ENCODE measurements at regions not wholly inside any gene's neighbourhood (a gene's known extent, or its start where the extent isn't known, plus 50 kb on each side); places are given as distances from the start of the nearest gene placed in this dataset.
A peak's percentile ranks its signal among the peaks of the same experiment; 100 is the strongest.

DNA sequence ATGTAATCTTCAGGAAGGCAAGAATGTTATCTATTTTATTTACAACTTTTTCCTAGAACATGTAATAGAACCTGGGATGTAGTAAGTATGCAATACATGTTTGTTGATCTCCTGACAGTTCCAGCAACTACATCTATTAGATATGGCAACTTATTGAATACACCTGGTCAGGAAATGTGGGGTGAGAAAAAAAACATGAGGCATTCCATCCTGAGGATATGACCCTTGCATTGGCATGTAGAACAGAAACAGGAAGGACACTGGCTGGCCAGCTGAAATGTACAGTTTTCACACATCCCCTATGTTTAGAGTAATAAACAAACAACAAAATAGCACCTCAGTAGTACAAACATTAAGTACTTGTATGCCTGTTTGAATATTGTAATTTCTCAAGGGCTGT is 272.6 kb upstream of the NT5C1B start:
- Mint-ChIP-seq H3K4me1 (ENCODE audit: low read depth) (peaks cover 5% of the 10 kb centered on the region), H3K9me3 (peaks cover 5% of the 10 kb centered on the region; the same call in 1 of the 2 replicates)
- TF ChIP-seq, protein P1, sequence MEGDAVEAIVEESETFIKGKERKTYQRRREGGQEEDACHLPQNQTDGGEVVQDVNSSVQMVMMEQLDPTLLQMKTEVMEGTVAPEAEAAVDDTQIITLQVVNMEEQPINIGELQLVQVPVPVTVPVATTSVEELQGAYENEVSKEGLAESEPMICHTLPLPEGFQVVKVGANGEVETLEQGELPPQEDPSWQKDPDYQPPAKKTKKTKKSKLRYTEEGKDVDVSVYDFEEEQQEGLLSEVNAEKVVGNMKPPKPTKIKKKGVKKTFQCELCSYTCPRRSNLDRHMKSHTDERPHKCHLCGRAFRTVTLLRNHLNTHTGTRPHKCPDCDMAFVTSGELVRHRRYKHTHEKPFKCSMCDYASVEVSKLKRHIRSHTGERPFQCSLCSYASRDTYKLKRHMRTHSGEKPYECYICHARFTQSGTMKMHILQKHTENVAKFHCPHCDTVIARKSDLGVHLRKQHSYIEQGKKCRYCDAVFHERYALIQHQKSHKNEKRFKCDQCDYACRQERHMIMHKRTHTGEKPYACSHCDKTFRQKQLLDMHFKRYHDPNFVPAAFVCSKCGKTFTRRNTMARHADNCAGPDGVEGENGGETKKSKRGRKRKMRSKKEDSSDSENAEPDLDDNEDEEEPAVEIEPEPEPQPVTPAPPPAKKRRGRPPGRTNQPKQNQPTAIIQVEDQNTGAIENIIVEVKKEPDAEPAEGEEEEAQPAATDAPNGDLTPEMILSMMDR (IDR thresholded peaks at IDR 0.05): no peak

DNA sequence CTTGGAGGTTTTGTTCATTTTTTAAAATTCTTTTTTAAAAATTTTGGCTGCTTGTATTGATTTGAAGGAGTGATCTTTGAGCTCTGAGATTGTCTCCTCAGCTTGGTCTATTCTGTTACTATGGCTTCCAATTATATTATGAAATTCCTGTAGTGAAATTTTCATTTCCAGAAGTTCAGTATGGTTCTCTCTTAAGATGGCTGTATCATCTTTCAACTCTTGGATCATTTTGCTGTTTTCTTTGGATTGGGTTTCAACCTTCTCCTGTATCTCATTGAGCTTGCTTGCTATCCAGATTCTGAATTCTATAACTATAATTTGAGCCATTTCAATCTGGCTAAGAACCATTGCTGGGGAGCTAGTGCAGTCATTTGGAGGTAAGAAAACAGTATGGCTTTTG is 270.8 kb upstream of the NT5C1B start:
- Mint-ChIP-seq H3K9me3 (no peaks in the 10 kb centered on the region), H3K27ac (no peak overlapping the region), H3K27me3 (ENCODE audit: insufficient read depth) (peaks cover 3% of the 10 kb centered on the region; the same call in 1 of the 2 replicates), H3K4me1 (ENCODE audit: low read depth) (peaks cover 12% of the 10 kb centered on the region), H3K4me3 (no peak overlapping the region), H3K36me3 (ENCODE audit: low read depth) (no peaks in the 10 kb centered on the region)
- TF ChIP-seq, protein P1 (IDR thresholded peaks at IDR 0.05): no peak
- DNase-seq: no peak

More for the DNA sequence above, 272.6 kb upstream of the NT5C1B start:
- H3K4me3 Mint-ChIP-seq: no peak overlapping the region
- DNase-seq: no peak
- H3K27ac Mint-ChIP-seq: no peak overlapping the region
- peaks cover 3% of the 10 kb centered on the region; the same call in 1 of the 2 replicates for H3K27me3 Mint-ChIP-seq (ENCODE audit: insufficient read depth)
- H3K36me3 Mint-ChIP-seq (ENCODE audit: low read depth): 0 out of 2 replicates have a peak, but pooled peaks cover 4% of the 10 kb centered on the region

DNA sequence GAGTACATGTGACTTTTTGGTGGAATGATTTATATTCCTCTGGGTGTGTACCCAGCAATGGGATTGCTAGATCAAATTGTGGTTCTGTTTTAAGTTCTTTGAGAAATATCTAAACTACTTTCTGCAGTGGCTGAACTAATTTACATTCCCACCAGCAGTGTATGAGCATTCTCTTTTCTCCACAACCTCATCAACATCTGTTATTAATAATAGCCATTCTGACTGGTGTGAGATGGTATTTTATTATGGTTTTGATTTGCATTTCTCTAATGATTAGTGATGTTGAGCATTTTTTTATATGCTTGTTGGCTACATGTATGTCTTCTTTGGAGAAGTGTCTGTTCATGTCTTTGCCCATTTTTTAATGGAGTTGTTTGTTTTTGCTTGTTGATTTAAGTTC is 267.4 kb upstream of the NT5C1B start:
- H3K4me3 Mint-ChIP-seq: no peak overlapping the region
- H3K27ac Mint-ChIP-seq: no peak overlapping the region
- H3K4me1 Mint-ChIP-seq (ENCODE audit: low read depth): peaks cover 12% of the 10 kb centered on the region
- H3K27me3 Mint-ChIP-seq (ENCODE audit: insufficient read depth): peaks cover 3% of the 10 kb centered on the region; the same call in 1 of the 2 replicates
- H3K9me3 Mint-ChIP-seq: no peaks in the 10 kb centered on the region
- TF ChIP-seq, protein P1 (IDR thresholded peaks at IDR 0.05): no peak
- no peaks in the 10 kb centered on the region for H3K36me3 Mint-ChIP-seq (ENCODE audit: low read depth)
- peak; percentile 28 for DNase-seq

DNA sequence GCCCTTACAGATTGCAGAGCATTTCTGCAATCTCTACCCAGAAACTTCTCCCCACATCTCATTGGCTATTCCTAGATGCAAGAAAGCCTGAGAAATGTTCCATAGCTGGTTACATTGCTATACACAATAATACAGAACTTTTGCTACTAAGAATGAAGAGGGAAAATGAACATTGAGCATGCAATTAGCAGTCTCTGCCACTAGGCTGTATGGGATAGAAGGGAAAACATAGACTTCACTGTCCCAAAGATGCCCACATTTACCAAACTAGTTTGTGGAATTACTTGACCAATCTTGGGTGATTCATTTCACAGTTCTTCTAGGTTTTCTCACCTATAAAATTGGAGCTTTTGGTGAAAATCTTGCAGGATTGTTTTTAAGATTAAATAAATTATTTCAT is 265.7 kb upstream of the NT5C1B start:
- Mint-ChIP-seq H3K27me3 (ENCODE audit: insufficient read depth) (no peaks in the 10 kb centered on the region), H3K36me3 (ENCODE audit: low read depth) (no peaks in the 10 kb centered on the region), H3K9me3 (no peaks in the 10 kb centered on the region), H3K4me3 (no peak overlapping the region), H3K27ac (no peak overlapping the region), H3K4me1 (ENCODE audit: low read depth) (peaks cover 12% of the 10 kb centered on the region)
- TF ChIP-seq, protein P1 (IDR thresholded peaks at IDR 0.05): peak; percentile 74
- peak; percentile 17 for DNase-seq

DNA sequence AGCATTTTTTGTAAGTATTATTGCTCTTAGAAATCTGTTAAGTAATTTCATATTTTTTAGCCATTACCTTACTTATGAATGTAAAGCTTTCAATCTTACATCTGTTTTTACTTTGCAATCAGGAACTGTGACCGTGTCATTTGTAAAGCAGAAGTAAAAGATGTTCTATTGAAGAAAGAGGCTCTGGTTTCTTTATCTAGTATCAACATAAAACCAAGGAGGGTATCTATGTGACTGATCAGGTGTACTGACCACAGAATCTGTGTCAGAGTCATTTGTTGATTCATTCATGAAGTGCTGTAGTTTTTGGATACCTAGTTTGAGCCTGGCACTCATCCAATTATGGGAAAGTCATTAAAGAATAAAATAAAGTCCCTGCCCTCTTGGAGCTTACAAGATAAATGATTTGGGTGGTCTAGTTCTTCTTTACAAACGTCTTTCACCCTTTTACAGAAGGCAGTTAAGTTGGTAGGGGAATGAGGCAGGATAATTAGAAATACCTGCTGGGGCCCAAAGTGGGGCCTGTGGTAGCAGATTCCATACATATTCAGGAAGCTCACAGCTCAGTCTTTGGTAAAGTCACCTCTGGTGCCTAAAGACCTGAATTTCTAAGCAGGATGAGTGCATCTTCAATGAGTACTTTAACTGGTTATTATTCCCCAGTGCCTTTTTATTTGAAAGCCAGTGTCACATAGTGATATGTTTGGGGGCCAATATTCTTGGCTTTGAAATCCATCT is 260.6 kb upstream of the NT5C1B start:
- no peaks in the 10 kb centered on the region for H3K9me3 Mint-ChIP-seq
- no peak overlapping the region for H3K27ac Mint-ChIP-seq

More for the DNA sequence above, 260.6 kb upstream of the NT5C1B start:
- TF ChIP-seq, protein P1 (IDR thresholded peaks at IDR 0.05): no peak
- Mint-ChIP-seq H3K36me3 (ENCODE audit: low read depth) (no peaks in the 10 kb centered on the region), H3K4me1 (ENCODE audit: low read depth) (no peaks in the 10 kb centered on the region), H3K27me3 (ENCODE audit: insufficient read depth) (0 out of 2 replicates have a peak, but pooled peaks cover 2% of the 10 kb centered on the region), H3K4me3 (no peak overlapping the region)
- no peak for DNase-seq

Data from HFFc6 (cell line).